H9 (cell line): ENCODE measurements at regions not wholly inside any gene's neighbourhood (a gene's known extent, or its start where the extent isn't known, plus 50 kb on each side); places are given as distances from the start of the nearest gene placed in this dataset.

Experiments
- DNase-seq: peaks from one replicate; pipeline ENCODE4 v3.0.0-alpha.2; 2017
- H2AFZ ChIP-seq: one replicate; pipeline ENCODE4 v1.6.1; 2013; ENCODE audit warnings: mild to moderate bottlenecking, low read length, control low read depth, moderate library complexity
- H2AK5ac ChIP-seq: 2 replicates; pipeline ENCODE4 v1.6.1; 2013; ENCODE audit warnings: low read length, control low read depth, mixed read lengths; ENCODE audit not compliant: insufficient read length
- H2BK120ac ChIP-seq: one replicate; pipeline ENCODE4 v1.6.1; 2013; ENCODE audit warnings: low read depth, mild to moderate bottlenecking, low read length, control low read depth, inconsistent platforms; ENCODE audit not compliant: poor library complexity, severe bottlenecking
- H2BK12ac ChIP-seq: 2 replicates; pipeline ENCODE4 v1.6.1; 2013; ENCODE audit warnings: low read length, control low read depth, mixed read lengths, low read depth; ENCODE audit not compliant: insufficient read length
- H2BK15ac ChIP-seq: 2 replicates; pipeline ENCODE4 v1.6.1; 2013; ENCODE audit warnings: low read depth, low read length, control low read depth
- H2BK20ac ChIP-seq: one replicate; pipeline ENCODE4 v1.6.1; 2013; ENCODE audit warnings: low read depth, mild to moderate bottlenecking, low read length, control low read depth, inconsistent platforms; ENCODE audit not compliant: poor library complexity, severe bottlenecking
- H2BK5ac ChIP-seq: 2 replicates; pipeline ENCODE4 v1.6.1; 2013; ENCODE audit warnings: low read length, control low read depth, mixed read lengths; ENCODE audit not compliant: insufficient read length
- H3K14ac ChIP-seq: 2 replicates; pipeline ENCODE4 v1.6.1; 2013; ENCODE audit warnings: low read length, control low read depth; ENCODE audit not compliant: insufficient read depth
- H3K18ac ChIP-seq: 2 replicates; pipeline ENCODE4 v1.6.1; 2013; ENCODE audit warnings: low read depth, mild to moderate bottlenecking, mixed read lengths, low read length, control low read depth; ENCODE audit not compliant: insufficient read length
- H3K23ac ChIP-seq: 2 replicates; pipeline ENCODE4 v1.6.1; 2013; ENCODE audit warnings: low read length, control low read depth, mixed read lengths, low read depth; ENCODE audit not compliant: insufficient read length
- H3K23me2 ChIP-seq: 2 replicates; pipeline ENCODE4 v1.6.1; 2013; ENCODE audit warnings: low read depth, mild to moderate bottlenecking, mixed read lengths, low read length, control low read depth; ENCODE audit not compliant: insufficient read length, poor library complexity, severe bottlenecking
- H3K27ac ChIP-seq: 2 replicates; pipeline ENCODE4 v1.5.1; 2013; ENCODE audit warnings: low read length, control low read depth, mixed read lengths, low read depth; ENCODE audit not compliant: insufficient read length
- H3K27me3 ChIP-seq: 2 replicates; pipeline ENCODE4 v1.6.1; 2013; ENCODE audit warnings: low read length, control low read depth, inconsistent platforms; ENCODE audit not compliant: insufficient read depth
- H3K4ac ChIP-seq: 2 replicates; pipeline ENCODE4 v1.6.1; 2013; ENCODE audit warnings: low read depth, mild to moderate bottlenecking, control low read depth, inconsistent platforms, low read length, moderate library complexity
- H3K4me1 ChIP-seq: 2 replicates; pipeline ENCODE4 v1.6.1; 2013; ENCODE audit warnings: low read length, control low read depth, inconsistent platforms; ENCODE audit not compliant: insufficient read depth
- H3K4me2 ChIP-seq: 2 replicates; pipeline ENCODE4 v1.6.1; 2013; ENCODE audit warnings: low read length, control low read depth, mixed read lengths; ENCODE audit not compliant: insufficient read length, insufficient read depth
- H3K56ac ChIP-seq: 2 replicates; pipeline ENCODE4 v1.6.1; 2013; ENCODE audit warnings: low read depth, mild to moderate bottlenecking, mixed read lengths, low read length, control low read depth; ENCODE audit not compliant: insufficient read length
- H3K79me1 ChIP-seq: 2 replicates; pipeline ENCODE4 v1.6.1; 2013; ENCODE audit warnings: low read depth, mild to moderate bottlenecking, moderate library complexity, low read length, control low read depth, inconsistent platforms; ENCODE audit not compliant: insufficient read depth, poor library complexity, severe bottlenecking
- H3K79me2 ChIP-seq: 2 replicates; pipeline ENCODE4 v1.6.1; 2013; ENCODE audit warnings: low read length, control low read depth, inconsistent platforms; ENCODE audit not compliant: insufficient read depth
- H3K9ac ChIP-seq: 2 replicates; pipeline ENCODE4 v1.6.1; 2013; ENCODE audit warnings: low read length, control low read depth, mixed read lengths; ENCODE audit not compliant: insufficient read length; ENCODE audit errors: extremely low read depth
- H3K9me3 ChIP-seq: one replicate; pipeline ENCODE4 v1.6.1; 2013; ENCODE audit warnings: low read depth, low read length, inconsistent platforms; ENCODE audit not compliant: control insufficient read depth
- H3T11ph ChIP-seq: one replicate; pipeline ENCODE4 v1.6.1; 2013; ENCODE audit warnings: mild to moderate bottlenecking, low read length, control low read depth, inconsistent platforms
- H4K20me1 ChIP-seq: one replicate; pipeline ENCODE4 v1.6.1; 2013; ENCODE audit not compliant: control insufficient read depth, insufficient read length, insufficient read depth
- H4K5ac ChIP-seq: 2 replicates; pipeline ENCODE4 v1.6.1; 2013; ENCODE audit warnings: low read depth, mild to moderate bottlenecking, mixed read lengths, low read length, control low read depth; ENCODE audit not compliant: insufficient read length
- H4K8ac ChIP-seq: replicated peaks from 2 replicates; pipeline ENCODE4 v1.6.1; 2013; ENCODE audit warnings: low read length, control low read depth, mixed read lengths, low read depth; ENCODE audit not compliant: insufficient read length
- H4K91ac ChIP-seq: 2 replicates; pipeline ENCODE4 v1.6.1; 2013; ENCODE audit warnings: low read depth, mild to moderate bottlenecking, moderate library complexity, mixed read lengths, low read length, control low read depth; ENCODE audit not compliant: insufficient read length
- H3K27ac Mint-ChIP-seq, 3 experiments: 2 replicates in 2 of 3; 3 replicates in 1 of 3; pipeline ENCODE4 v1.8.0; 2020 to 2021; ENCODE audit warnings: mixed read lengths in 3 of 3, mild to moderate bottlenecking in 1 of 3, moderate library complexity in 1 of 3
- H3K27me3 Mint-ChIP-seq: 2 replicates; pipeline ENCODE4 v1.8.0; 2021; ENCODE audit warnings: low read depth, mild to moderate bottlenecking, moderate library complexity, mixed read lengths
- H3K36me3 Mint-ChIP-seq, 3 experiments: 2 replicates in 2 of 3; 3 replicates in 1 of 3; pipeline ENCODE4 v1.8.0; 2020 to 2021; ENCODE audit warnings: low read depth in 3 of 3, mixed read lengths in 3 of 3; ENCODE audit not compliant: insufficient read depth in 1 of 3
- H3K4me1 Mint-ChIP-seq, 2 experiments: 2 replicates each; pipeline ENCODE4 v1.8.0; 2020; ENCODE audit warnings: mixed read lengths in 2 of 2
- H3K4me3 Mint-ChIP-seq, 2 experiments: 2 replicates in 1 of 2; 3 replicates in 1 of 2; pipeline ENCODE4 v1.8.0; 2020 to 2021; ENCODE audit warnings: mild to moderate bottlenecking in 2 of 2, mixed read lengths in 2 of 2, moderate library complexity in 1 of 2
- H3K9me3 Mint-ChIP-seq, 2 experiments: 2 replicates in 1 of 2; 3 replicates in 1 of 2; pipeline ENCODE4 v1.8.0; 2020; ENCODE audit warnings: mild to moderate bottlenecking in 2 of 2, mixed read lengths in 2 of 2, moderate library complexity in 1 of 2
- WGBS: extraction: QIAGEN DNeasy Blood & Tissue Kit; methylation state at CpG from one replicate; pipeline ENCODE4 v1.1.7; 2013; ENCODE audit warnings: missing lambda C conversion rate, low lambda C conversion rate, mixed read lengths; ENCODE audit not compliant: insufficient read length; ENCODE audit errors: extremely low coverage; 5-methylcytosine and 5-hydroxymethylcytosine counted together
- TF ChIP-seq, protein P1 (sequence below): fragments of 200-600 bp; sonication (generic); conservative IDR thresholded peaks from 3 replicates; pipeline ENCODE4 v1.8.0; 2021; ENCODE audit warnings: antibody characterized with exemption, mild to moderate bottlenecking

DNA sequence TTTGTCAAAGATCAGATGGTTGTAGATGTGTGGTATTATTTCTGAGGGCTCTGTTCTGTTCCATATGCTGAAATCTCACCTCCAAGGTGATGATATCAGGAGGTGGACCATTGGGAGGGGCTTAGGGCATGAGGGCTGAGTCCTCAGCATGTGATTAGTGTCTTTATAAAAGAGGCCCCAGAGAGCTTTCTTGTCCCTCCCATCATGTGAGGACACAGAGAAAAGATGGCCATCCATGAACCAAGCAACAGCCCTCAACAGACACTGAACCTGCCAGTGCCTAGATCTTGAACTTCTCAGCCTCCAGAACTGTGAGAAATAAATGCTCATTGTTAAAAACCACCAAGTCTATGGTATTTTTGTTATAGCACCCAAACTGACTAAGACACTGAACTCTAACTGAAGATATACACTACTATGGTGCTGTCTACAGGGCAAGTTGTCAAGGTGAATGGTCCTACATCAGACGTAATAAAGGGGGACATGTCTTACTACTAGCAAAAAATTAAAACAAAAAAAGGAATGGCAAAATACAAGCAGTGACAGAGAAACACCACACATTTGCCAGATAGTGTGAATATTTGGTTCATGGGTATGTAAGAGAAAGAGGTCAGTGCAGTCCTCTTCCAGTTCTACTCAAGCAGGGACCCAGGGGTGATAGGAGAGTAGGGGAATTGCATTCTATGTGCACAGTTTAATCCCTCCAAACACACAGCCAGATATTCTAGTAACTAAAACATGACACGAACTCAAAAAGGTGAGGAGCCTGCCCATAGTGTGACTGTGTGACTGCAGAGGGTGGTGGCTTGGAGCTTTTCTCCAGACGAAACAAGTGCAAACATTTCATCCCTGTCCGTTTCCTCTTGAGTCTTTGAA, 164.4 kb upstream of the MYCN start:
- Histone ChIP-seq H3K23ac (no peak overlapping the region), H2BK12ac (no peak overlapping the region), H3K4ac (no peak overlapping the region), H3K9ac (no peak overlapping the region), H3K27me3 (no peaks in the 10 kb centered on the region), H2BK5ac (no peak overlapping the region), H4K20me1 (no peaks in the 10 kb centered on the region), H4K91ac (no peak overlapping the region), H4K8ac (no peak overlapping the region), H3K4me1 (no peaks in the 10 kb centered on the region), H3K27ac (no peak overlapping the region), H2AFZ (no peak overlapping the region), H2BK120ac (no peak overlapping the region), H3K4me2 (no peak overlapping the region), H3K9me3 (no peaks in the 10 kb centered on the region), H3K56ac (no peak overlapping the region), H3K23me2 (no peaks in the 10 kb centered on the region), H2AK5ac (no peak overlapping the region), H3T11ph (no peak overlapping the region), H2BK15ac (no peak overlapping the region), H4K5ac (no peak overlapping the region), H3K14ac (no peak overlapping the region), H3K18ac (no peak overlapping the region), H3K79me1 (no peaks in the 10 kb centered on the region), H2BK20ac (no peak overlapping the region), H3K79me2 (no peaks in the 10 kb centered on the region)
- TF ChIP-seq, protein P1, sequence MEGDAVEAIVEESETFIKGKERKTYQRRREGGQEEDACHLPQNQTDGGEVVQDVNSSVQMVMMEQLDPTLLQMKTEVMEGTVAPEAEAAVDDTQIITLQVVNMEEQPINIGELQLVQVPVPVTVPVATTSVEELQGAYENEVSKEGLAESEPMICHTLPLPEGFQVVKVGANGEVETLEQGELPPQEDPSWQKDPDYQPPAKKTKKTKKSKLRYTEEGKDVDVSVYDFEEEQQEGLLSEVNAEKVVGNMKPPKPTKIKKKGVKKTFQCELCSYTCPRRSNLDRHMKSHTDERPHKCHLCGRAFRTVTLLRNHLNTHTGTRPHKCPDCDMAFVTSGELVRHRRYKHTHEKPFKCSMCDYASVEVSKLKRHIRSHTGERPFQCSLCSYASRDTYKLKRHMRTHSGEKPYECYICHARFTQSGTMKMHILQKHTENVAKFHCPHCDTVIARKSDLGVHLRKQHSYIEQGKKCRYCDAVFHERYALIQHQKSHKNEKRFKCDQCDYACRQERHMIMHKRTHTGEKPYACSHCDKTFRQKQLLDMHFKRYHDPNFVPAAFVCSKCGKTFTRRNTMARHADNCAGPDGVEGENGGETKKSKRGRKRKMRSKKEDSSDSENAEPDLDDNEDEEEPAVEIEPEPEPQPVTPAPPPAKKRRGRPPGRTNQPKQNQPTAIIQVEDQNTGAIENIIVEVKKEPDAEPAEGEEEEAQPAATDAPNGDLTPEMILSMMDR, result no peak
- no CpG with 5 or more reads among the region's 4 CpGs for whole genome bisulfite sequencing
- H3K36me3 Mint-ChIP-seq, result no peaks in the 10 kb centered on the region
- no peaks in the 10 kb centered on the region for H3K4me1 Mint-ChIP-seq
- no peak overlapping the region for H3K4me3 Mint-ChIP-seq
- H3K27me3 Mint-ChIP-seq, result no peaks in the 10 kb centered on the region
- no peak for DNase-seq
- no peaks in the 10 kb centered on the region; a peak in 1 of 5 replicates for H3K9me3 Mint-ChIP-seq
- no peak overlapping the region; a peak in 1 of 7 replicates for H3K27ac Mint-ChIP-seq
